Thyroid gland (tissue), 4 donors: ENCODE measurements at regions not wholly inside any gene's neighbourhood (a gene's known extent, or its start where the extent isn't known, plus 50 kb on each side); places are given as distances from the start of the nearest gene placed in this dataset.
"Not testable (repeated sequence)": the region's sequence is repeated elsewhere in the genome, so short reads cannot be mapped to it uniquely, and the experiment has no call there.

Experiments
- CTCF ChIP-seq, 6 experiments: fragments of 200-600 bp in 3 of 6; fragments of 450-650 bp in 3 of 6; sonication (generic) in 3 of 6; IDR thresholded peaks; one replicate each; pipeline ENCODE4 v1.5.1; 2016 to 2019; ENCODE audit warnings: antibody characterized with exemption in 6 of 6, mild to moderate bottlenecking in 2 of 6, inconsistent platforms in 1 of 6, moderate library complexity in 1 of 6
- POLR2A ChIP-seq, 2 donors: fragments of 450-650 bp; IDR thresholded peaks; one replicate each; pipeline ENCODE4 v1.6.1; 2017; ENCODE audit warnings: antibody characterized with exemption in 2 of 2, mild to moderate bottlenecking in 2 of 2, moderate library complexity in 1 of 2

- not testable (repeated sequence) for TF ChIP-seq CTCF, POLR2A (IDR thresholded peaks at IDR 0.05)
Measured at GRCh38 chr2:87183373-87183772, 161.7 kb upstream of the PLGLB1 start.
